GM12878 (cell line): ENCODE measurements at regions not wholly inside any gene's neighbourhood (a gene's known extent, or its start where the extent isn't known, plus 50 kb on each side); places are given as distances from the start of the nearest gene placed in this dataset.

Experiments
- ATAC-seq: fragments of 200-7000 bp; cut with Tn5 transposase; 3 replicates; pipeline ENCODE4 v1.9.1; 2020; ENCODE audit warnings: mild to moderate bottlenecking, moderate library complexity
- BruUV-seq: library from RNA; stranded (reverse); fragments of 400-500 nt; replicated peaks from 2 replicates; lab custom pipeline; 2021; lab: Mats Ljungman, UMichigan
- CTCF ChIA-PET: fragments of 300-600 bp; sonication (Branson Sonifier 250); formaldehyde crosslinking; extraction: SDS; loops from one replicate; lab custom pipeline; 2021; ENCODE audit warnings: inconsistent platforms; lab: Yijun Ruan, JAX
- POLR2A ChIA-PET: fragments of 350-600 bp; formaldehyde crosslinking; extraction: SDS; loops from one replicate; lab custom pipeline; 2021; ENCODE audit warnings: inconsistent platforms; lab: Charles Lee
- RAD21 ChIA-PET: fragments of 300-600 bp; sonication (Branson Sonifier 250); formaldehyde crosslinking; loops from one replicate; lab custom pipeline; 2023; ENCODE audit warnings: antibody characterized with exemption; ENCODE audit not compliant: unreplicated experiment; lab: Charles Lee
- SMC1A ChIA-PET: fragments of 300-600 bp; sonication (Branson Sonifier 250); formaldehyde crosslinking; loops from one replicate; lab custom pipeline; 2023; ENCODE audit not compliant: unreplicated experiment, uncharacterized antibody; lab: Charles Lee
- DNase-seq: peaks from one replicate; pipeline ENCODE4 v3.0.0-alpha.2; 2011; ENCODE audit warnings: low read depth, low spot score
- FAIRE-seq: peaks from 3 replicates; lab custom pipeline; 2011; peaks lifted over from hg19 to GRCh38; lab: Jason Lieb, UNC
- H2AFZ ChIP-seq: 2 replicates; pipeline ENCODE4 v1.6.0; 2011; ENCODE audit warnings: low read depth, low read length, control low read depth; ENCODE audit not compliant: control insufficient read depth
- H3K27ac ChIP-seq: 2 replicates; pipeline ENCODE4 v1.5.1; 2011; ENCODE audit warnings: control low read depth; ENCODE audit not compliant: control insufficient read depth, insufficient read depth
- H3K27me3 ChIP-seq, 2 experiments: replicated peaks in 1 of 2; 2 replicates each; pipeline versions ENCODE4 v1.6.0 to v1.6.1; 2011; ENCODE audit warnings: low read length in 1 of 2; ENCODE audit not compliant: control insufficient read depth in 2 of 2, insufficient read depth in 2 of 2
- H3K36me3 ChIP-seq, 2 experiments: 2 replicates each; pipeline ENCODE4 v1.5.1; 2011; ENCODE audit warnings: low read length in 1 of 2; ENCODE audit not compliant: control insufficient read depth in 2 of 2, insufficient read depth in 2 of 2
- H3K4me1 ChIP-seq: 2 replicates; pipeline ENCODE4 v1.6.1; 2011; ENCODE audit warnings: mild to moderate bottlenecking, low read length, moderate library complexity, mixed read lengths; ENCODE audit not compliant: control insufficient read depth, insufficient read depth
- H3K4me2 ChIP-seq: 2 replicates; pipeline ENCODE4 v1.6.0; 2011; ENCODE audit warnings: control low read depth; ENCODE audit not compliant: control insufficient read depth, insufficient read depth
- H3K4me3 ChIP-seq: fragments of 200-600 bp; sonication (generic); 2 replicates; pipeline ENCODE4 v1.5.1; 2016
- H3K79me2 ChIP-seq: 2 replicates; pipeline ENCODE4 v1.6.0; 2011; ENCODE audit warnings: low read length; ENCODE audit not compliant: control insufficient read depth, insufficient read depth
- H3K9ac ChIP-seq: 2 replicates; pipeline ENCODE4 v1.8.0; 2011; ENCODE audit warnings: low read length, control low read depth, mixed read lengths; ENCODE audit not compliant: control insufficient read depth, insufficient read depth
- H3K9me3 ChIP-seq: replicated peaks from 3 replicates; pipeline ENCODE4 v1.5.1; 2011; ENCODE audit warnings: mild to moderate bottlenecking, low read length; ENCODE audit not compliant: control insufficient read depth, insufficient read depth
- H4K20me1 ChIP-seq: 2 replicates; pipeline ENCODE4 v1.6.0; 2011; ENCODE audit not compliant: control insufficient read depth, insufficient read depth
- CHD4 ChIP-seq: fragments of 200-600 bp; sonication (generic); IDR thresholded peaks from 2 replicates; pipeline ENCODE4 v1.6.1; 2016; ENCODE audit warnings: mild to moderate bottlenecking
- POLR2A ChIP-seq: IDR thresholded peaks from 2 replicates; pipeline ENCODE4 v1.6.1; 2011; ENCODE audit warnings: low read depth, mild to moderate bottlenecking, low read length
- SUPT20H ChIP-seq: IDR thresholded peaks from 2 replicates; pipeline ENCODE4 v1.6.1; 2011; ENCODE audit warnings: low read depth, mild to moderate bottlenecking, low read length, moderate library complexity, borderline replicate concordance; ENCODE audit not compliant: control insufficient read depth
- USF1 ChIP-seq: IDR thresholded peaks from 2 replicates; pipeline ENCODE4 v1.6.1; 2011; ENCODE audit warnings: borderline replicate concordance, low read depth, mild to moderate bottlenecking, moderate library complexity, mixed read lengths, low read length; ENCODE audit not compliant: insufficient read depth; ENCODE audit errors: extremely low read length
- ZBTB33 ChIP-seq: fragments of 450-650 bp; IDR thresholded peaks from 2 replicates; pipeline ENCODE4 v1.6.1; 2017; ENCODE audit warnings: mild to moderate bottlenecking
- WGBS: methylation state at CpG from one replicate; pipeline ENCODE4 v1.1.6; 2016; ENCODE audit warnings: low lambda C conversion rate; ENCODE audit not compliant: insufficient replicate concordance, insufficient coverage; ENCODE audit errors: missing lambda C conversion rate; 5-methylcytosine and 5-hydroxymethylcytosine counted together
- in situ Hi-C: fragments of 300-500 bp; cut with MboI; formaldehyde crosslinking; loops from 9 replicates; pipeline ENCODE4 v1.14.3; 2018; ENCODE audit warnings: mixed read lengths
- intact Hi-C: fragments of 100-400 bp; cut with micrococcal nuclease; formaldehyde crosslinking; loops from one replicate; pipeline ENCODE4 v1.14.2; 2022; ENCODE audit not compliant: unreplicated experiment

- ATAC-seq: no peak
- Histone ChIP-seq H3K4me2 (no peak overlapping the region), H4K20me1 (no peaks in the 10 kb centered on the region), H3K27ac (no peak overlapping the region), H3K9me3 (no peaks in the 10 kb centered on the region; the same call in 2 of the 3 replicates)
- ChIA-PET POLR2A (no interaction called here), RAD21 (no interaction called here)
- no TSS peak for BruUV-seq
- TF ChIP-seq POLR2A (no peak), ZBTB33 (no peak), USF1 (no peak), SUPT20H (no peak), CHD4 (no peak)
- TF ChIP-seq, all 136 proteins: peak for 0
- H3K4me3 ChIP-seq: no peak overlapping the region
- no peak overlapping the region for H3K9ac ChIP-seq
- no peaks in the 10 kb centered on the region for H3K4me1 ChIP-seq
- SMC1A ChIA-PET: no interaction called here
- CTCF ChIA-PET: interaction anchor here (0.8 to 4.3 kb wide), 5 partner anchors 14 to 528 kb away, joined by 3 to 34 read pairs (median 3); no protein-coding TSS in a partner anchor
- intact Hi-C loops: loop anchor here (5.0 kb wide), 1 partner anchor 528 kb away; no protein-coding TSS in a partner anchor
- no peak for FAIRE-seq
- no peaks in the 10 kb centered on the region for H3K79me2 ChIP-seq
- H2AFZ ChIP-seq: no peak overlapping the region
- 22% methylated on average over 7 of the region's 7 CpGs for WGBS
- H3K36me3 ChIP-seq: no peaks in the 10 kb centered on the region
- no peak for DNase-seq
- no peaks in the 10 kb centered on the region for H3K27me3 ChIP-seq
- in situ Hi-C loops: no loop called here
Measured at GRCh38 chr19:29264897-29265296, 51.9 kb upstream of the UQCRFS1 start.
